HG02970 (cell line): ENCODE measurements at regions not wholly inside any gene's neighbourhood (a gene's known extent, or its start where the extent isn't known, plus 50 kb on each side); places are given as distances from the start of the nearest gene placed in this dataset.
"Not testable (repeated sequence)": the region's sequence is repeated elsewhere in the genome, so short reads cannot be mapped to it uniquely, and the experiment has no call there.

Experiments used
- ATAC-seq: cut with Tn5 transposase; IDR thresholded peaks from one replicate; pipeline ENCODE4 v1.9.1; 2021; ENCODE audit warnings: mild to moderate bottlenecking, moderate library complexity, moderate number of reproducible peaks; ENCODE audit not compliant: unreplicated experiment, low FRiP score

GRCh38 chr11:129763569-129763968 is 52.1 kb upstream of the TMEM45B start:
- ATAC-seq: not testable (repeated sequence)

GRCh38 chr11:129764204-129764603 is 51.4 kb upstream of the TMEM45B start:
- not testable (repeated sequence) for ATAC-seq
